AG04449 (cell line): ENCODE measurements at regions not wholly inside any gene's neighbourhood (a gene's known extent, or its start where the extent isn't known, plus 50 kb on each side); places are given as distances from the start of the nearest gene placed in this dataset.

Experiments used
- CTCF ChIA-PET: fragments of 350-600 bp; formaldehyde crosslinking; extraction: SDS; loops from one replicate; lab custom pipeline; 2021; ENCODE audit warnings: antibody characterized with exemption; lab: Yijun Ruan, JAX
- POLR2A ChIA-PET: fragments of 400-600, 350-600 bp; formaldehyde crosslinking; extraction: SDS; loops from one replicate; lab custom pipeline; 2020; ENCODE audit warnings: antibody characterized with exemption, inconsistent platforms; lab: Yijun Ruan, JAX
- DNase-seq: peaks from one replicate; pipeline ENCODE4 v3.0.0-alpha.2; 2010; ENCODE audit warnings: low read depth, low spot score
- H3K4me3 ChIP-seq: 2 replicates; pipeline ENCODE4 v1.5.1; 2011; ENCODE audit warnings: low read depth, mild to moderate bottlenecking, control low read depth, low read length
- TF ChIP-seq, protein P1 (sequence below): IDR thresholded peaks from one replicate; pipeline ENCODE4 v1.5.1; 2011; ENCODE audit warnings: mild to moderate bottlenecking, moderate library complexity, low read length, control low read depth, inconsistent platforms; ENCODE audit not compliant: insufficient read depth; ENCODE audit errors: missing control alignments

DNA sequence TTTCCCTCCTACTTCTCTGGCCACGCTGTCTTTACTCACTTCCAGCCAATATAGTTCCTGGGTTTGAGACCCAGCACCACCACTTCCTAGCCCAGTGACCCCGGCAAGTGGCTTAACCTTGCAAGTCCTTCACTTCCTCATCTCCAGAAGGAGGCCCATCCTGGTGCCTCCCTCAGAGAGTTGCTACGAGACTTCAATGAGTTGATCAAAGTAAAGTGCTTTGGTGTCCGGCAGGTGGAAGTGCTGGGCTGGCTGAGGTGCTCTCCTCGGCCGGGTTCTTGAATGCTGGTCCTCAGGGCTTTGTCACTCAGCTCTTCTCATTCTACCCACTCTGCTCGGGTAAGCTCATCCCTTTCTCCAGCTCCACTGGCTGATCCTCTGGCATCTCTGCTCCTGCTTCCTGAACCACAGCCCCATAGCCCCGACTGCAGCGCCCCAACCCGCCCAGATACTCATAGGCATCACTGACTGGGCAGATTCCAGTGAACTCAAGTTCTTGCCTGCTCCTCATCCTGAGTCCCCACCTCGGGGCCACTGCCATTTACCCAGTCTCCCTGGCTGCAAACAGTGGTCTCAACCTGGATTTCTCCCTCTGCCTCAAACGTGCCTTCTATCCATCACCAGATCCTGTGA, 75.8 kb upstream of the WNT4 start:
- TF ChIP-seq, protein P1, sequence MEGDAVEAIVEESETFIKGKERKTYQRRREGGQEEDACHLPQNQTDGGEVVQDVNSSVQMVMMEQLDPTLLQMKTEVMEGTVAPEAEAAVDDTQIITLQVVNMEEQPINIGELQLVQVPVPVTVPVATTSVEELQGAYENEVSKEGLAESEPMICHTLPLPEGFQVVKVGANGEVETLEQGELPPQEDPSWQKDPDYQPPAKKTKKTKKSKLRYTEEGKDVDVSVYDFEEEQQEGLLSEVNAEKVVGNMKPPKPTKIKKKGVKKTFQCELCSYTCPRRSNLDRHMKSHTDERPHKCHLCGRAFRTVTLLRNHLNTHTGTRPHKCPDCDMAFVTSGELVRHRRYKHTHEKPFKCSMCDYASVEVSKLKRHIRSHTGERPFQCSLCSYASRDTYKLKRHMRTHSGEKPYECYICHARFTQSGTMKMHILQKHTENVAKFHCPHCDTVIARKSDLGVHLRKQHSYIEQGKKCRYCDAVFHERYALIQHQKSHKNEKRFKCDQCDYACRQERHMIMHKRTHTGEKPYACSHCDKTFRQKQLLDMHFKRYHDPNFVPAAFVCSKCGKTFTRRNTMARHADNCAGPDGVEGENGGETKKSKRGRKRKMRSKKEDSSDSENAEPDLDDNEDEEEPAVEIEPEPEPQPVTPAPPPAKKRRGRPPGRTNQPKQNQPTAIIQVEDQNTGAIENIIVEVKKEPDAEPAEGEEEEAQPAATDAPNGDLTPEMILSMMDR, result no peak
- H3K4me3 ChIP-seq, result no peak overlapping the region
- ChIA-PET CTCF (interaction anchor here (1.0 kb wide), 1 partner anchor 16 kb away, joined by 3 read pairs; no protein-coding TSS in a partner anchor), POLR2A (no interaction called here)
- no peak for DNase-seq

DNA sequence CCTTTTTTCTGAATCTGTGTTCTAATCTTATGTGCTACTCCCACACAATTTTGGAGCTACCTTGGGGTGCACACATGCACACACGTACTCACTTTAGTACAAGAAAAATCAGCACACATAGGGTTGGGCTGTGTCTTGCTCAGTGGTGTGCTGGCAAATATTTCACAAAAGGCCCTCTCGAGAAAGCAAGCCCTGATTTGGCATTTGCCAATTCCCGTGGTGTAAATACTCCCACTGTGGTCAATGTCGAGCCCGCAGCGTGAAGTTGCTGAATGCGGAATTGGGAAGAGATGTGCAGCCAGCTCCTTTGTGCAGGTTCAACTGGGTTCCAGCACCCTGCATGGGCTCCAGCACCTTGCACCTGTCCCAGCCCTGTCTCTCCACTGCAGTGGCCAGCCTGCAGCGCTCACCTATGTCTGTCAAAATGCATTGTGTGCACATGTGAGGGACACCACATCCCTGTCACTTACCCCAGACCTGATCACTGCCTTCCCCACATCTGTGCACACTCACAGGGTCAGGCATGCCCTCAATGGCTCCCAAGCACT, 78.4 kb upstream of the WNT4 start:
- TF ChIP-seq, protein P1, result no peak
- POLR2A ChIA-PET, result no interaction called here

DNA sequence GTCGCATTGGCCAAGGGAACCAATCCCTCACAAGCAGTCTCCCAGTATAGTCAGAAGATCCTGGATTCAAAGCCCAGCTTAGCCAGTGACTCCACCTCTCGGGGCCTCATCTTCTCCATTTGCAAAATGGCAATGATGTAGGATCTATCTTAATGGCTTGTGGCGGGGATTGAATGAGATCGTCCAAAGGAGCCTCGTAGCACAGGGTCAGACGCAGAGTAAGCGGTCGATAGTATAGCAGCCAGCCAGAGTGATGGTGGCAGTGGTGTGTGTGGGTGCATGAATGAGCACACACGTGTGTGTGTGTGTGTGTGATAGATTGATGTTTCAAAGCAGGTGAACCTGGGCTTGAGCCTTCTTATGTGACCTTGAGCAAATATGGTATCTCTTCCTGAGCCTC, 79.8 kb upstream of the WNT4 start:
- no peak overlapping the region for H3K4me3 ChIP-seq
- TF ChIP-seq, protein P1, result no peak
- CTCF ChIA-PET, result no interaction called here
- no peak for DNase-seq
- POLR2A ChIA-PET, result no interaction called here

More for the DNA sequence above, 78.4 kb upstream of the WNT4 start:
- no peak overlapping the region for H3K4me3 ChIP-seq
- CTCF ChIA-PET, result interaction anchor here (0.6 kb wide), 1 partner anchor 71 kb away, joined by 6 read pairs; no protein-coding TSS in a partner anchor
- DNase-seq, result no peak

DNA sequence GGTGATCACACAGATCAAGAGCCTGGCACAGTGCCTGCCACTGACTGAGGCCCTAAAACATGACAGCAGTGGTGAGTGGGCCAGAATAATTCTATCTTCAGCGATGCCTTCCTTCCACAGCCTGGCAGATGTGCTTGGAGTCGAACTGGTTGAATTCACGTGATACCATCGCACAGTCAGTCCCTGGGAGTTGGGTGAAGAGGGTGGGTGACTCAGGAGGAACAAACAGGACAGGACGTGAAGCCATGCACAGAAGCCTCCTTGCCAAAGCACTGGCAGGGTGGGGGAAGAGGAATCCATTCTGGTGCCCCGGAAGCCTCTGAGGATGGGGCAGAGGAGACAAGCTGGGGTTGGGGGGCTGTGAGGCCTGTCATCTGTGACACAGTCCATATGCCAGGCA, 80.3 kb upstream of the WNT4 start:
- TF ChIP-seq, protein P1, result no peak
- ChIA-PET POLR2A (no interaction called here), CTCF (no interaction called here)
- H3K4me3 ChIP-seq, result no peak overlapping the region
- no peak for DNase-seq

DNA sequence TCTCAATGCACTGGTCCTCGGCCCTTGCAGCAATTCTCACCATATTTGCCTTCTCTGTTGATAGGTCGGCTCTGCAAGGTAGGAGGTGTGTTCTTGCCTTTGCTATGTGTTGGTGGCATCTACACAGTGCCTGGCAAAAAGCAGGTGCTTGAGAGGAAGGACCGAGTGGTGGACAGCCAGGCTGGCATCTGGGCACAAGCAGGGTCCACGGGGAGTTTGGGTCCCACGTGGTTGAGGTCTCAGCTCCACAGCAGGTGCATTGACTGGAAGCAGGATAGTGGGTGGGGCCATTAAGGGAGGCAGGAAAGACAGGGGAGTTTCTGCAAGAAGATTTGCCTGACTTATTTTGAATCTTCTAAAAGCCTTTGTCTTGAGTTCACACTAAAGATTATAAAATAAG, 81.2 kb upstream of the WNT4 start:
- ChIA-PET POLR2A (no interaction called here), CTCF (no interaction called here)
- TF ChIP-seq, protein P1, result no peak
- DNase-seq, result no peak
- H3K4me3 ChIP-seq, result no peak overlapping the region

DNA sequence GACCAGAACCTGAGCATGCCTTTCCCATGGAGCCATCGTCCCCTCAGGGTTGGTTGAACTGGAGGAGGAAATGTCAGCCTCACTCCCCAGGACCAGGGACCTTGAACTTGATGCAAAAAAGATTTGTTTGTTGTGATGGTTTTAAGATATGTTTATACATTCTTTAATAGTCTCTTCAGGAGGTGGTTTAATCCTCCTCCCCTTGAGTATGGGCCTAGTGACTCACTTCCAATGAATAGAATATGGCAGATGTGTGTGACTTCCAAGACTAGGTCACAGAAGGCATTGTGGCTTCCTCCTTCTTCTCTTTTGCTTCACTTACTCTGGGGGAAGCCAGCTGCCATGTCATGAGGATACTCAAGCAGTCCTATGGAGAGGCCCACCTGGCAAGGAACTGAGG, 81.7 kb upstream of the WNT4 start:
- no peak for DNase-seq
- POLR2A ChIA-PET, result no interaction called here
- TF ChIP-seq, protein P1, result no peak
- H3K4me3 ChIP-seq, result no peak overlapping the region
- CTCF ChIA-PET, result no interaction called here
